ENCODE measurements at regions not wholly inside any gene's neighbourhood (a gene's known extent, or its start where the extent isn't known, plus 50 kb on each side); places are given as distances from the start of the nearest gene placed in this dataset.

DNA sequence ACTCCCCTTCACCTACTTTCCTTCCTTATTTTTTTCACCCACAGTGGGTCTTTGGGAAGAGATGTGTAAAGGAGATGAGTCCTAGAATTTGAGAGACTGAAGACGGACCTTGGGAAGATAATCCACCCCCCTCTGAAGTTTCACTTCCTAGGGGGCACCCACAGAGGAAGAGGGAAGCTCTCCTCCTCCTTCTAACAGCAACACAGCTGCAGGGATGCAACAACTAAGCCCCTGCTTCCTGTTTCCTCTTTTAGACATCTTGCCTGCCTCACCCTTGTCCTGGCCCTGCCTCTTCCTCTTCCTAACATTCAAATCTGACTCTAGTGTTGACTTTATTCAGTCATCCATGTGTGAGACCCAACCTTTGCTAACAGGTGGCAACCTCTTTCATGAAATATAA, 424.6 kb downstream of the BUD13 start:
- Histone ChIP-seq H2BK12ac (ENCODE audit: low read length) (no peak overlapping the region), H3K27me3 (ENCODE audit: insufficient read depth, low read length) (no peaks in the 10 kb centered on the region), H3K23ac (ENCODE audit: low read length) (no peak overlapping the region), H2BK120ac (ENCODE audit: insufficient read depth, low read length, poor library complexity) (no peak overlapping the region), H4K91ac (ENCODE audit: low read depth, low read length) (no peak overlapping the region), H2AK5ac (ENCODE audit: low read length) (no peak overlapping the region), H3K9ac (ENCODE audit: low read length) (no peak overlapping the region), H3K4ac (ENCODE audit: low read depth, low read length) (no peak overlapping the region), H4K12ac (ENCODE audit: low read depth, low read length) (no peak overlapping the region), H3K4me3 (ENCODE audit: low read depth, low read length) (no peak overlapping the region), H2BK5ac (ENCODE audit: low read depth, low read length, poor library complexity) (no peak overlapping the region), H3K36me3 (ENCODE audit: control insufficient read depth in 1 of 2, insufficient read depth in 2 of 2, low read length in 2 of 2) (no peaks in the 10 kb centered on the region), H3K14ac (ENCODE audit: low read length) (no peak overlapping the region), H2AFZ (ENCODE audit: insufficient read depth, low read length, poor library complexity) (no peak overlapping the region), H3K4me2 (ENCODE audit: low read length) (no peak overlapping the region), H4K8ac (ENCODE audit: low read depth, low read length) (no peak overlapping the region), H3K18ac (ENCODE audit: low read length) (no peak overlapping the region), H3K9me3 (ENCODE audit: insufficient read depth, low read depth, low read length) (no peaks in the 10 kb centered on the region), H3K27ac (ENCODE audit: low read depth, low read length) (no peak overlapping the region), H3K4me1 (ENCODE audit: control insufficient read depth in 1 of 2, insufficient read depth in 2 of 2, low read length in 2 of 2) (peaks cover 2% of the 10 kb centered on the region in 2 experiments), H3K79me1 (ENCODE audit: low read length) (no peaks in the 10 kb centered on the region), H3K79me2 (ENCODE audit: control insufficient read depth, insufficient read depth, low read length, poor library complexity) (no peaks in the 10 kb centered on the region)
- no CpG with 5 or more reads among the region's 1 CpG for WGBS (ENCODE audit: extremely low coverage, insufficient coverage, insufficient read length)
- no peak for DNase-seq

DNA sequence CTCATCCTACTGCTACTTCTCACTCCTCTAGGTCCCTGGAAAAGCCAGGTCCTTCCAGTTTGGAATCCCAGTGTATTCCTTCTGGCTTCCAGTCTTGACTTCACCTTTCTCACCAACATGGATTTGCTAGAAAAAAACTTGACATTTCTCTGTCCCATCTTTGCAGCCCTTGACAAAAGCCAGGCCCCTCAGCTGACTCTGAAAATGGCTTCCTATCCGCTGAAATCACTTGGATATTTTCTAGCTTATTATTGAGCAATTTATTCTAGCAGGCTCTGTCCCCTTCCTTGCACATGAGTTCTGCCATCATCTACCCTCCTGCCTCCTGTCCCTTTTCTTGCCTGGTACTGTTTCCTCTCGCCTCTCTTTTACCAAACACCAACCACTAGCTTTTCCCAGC, 427.2 kb downstream of the BUD13 start:
- Histone ChIP-seq H4K8ac (ENCODE audit: low read depth, low read length) (no peak overlapping the region), H3K9me3 (ENCODE audit: insufficient read depth, low read depth, low read length) (no peaks in the 10 kb centered on the region), H2AK5ac (ENCODE audit: low read length) (no peak overlapping the region), H3K4me3 (ENCODE audit: low read depth, low read length) (no peak overlapping the region), H2AFZ (ENCODE audit: insufficient read depth, low read length, poor library complexity) (no peak overlapping the region), H3K23ac (ENCODE audit: low read length) (no peak overlapping the region), H3K79me2 (ENCODE audit: control insufficient read depth, insufficient read depth, low read length, poor library complexity) (no peaks in the 10 kb centered on the region), H2BK5ac (ENCODE audit: low read depth, low read length, poor library complexity) (no peak overlapping the region), H3K9ac (ENCODE audit: low read length) (no peak overlapping the region), H3K27me3 (ENCODE audit: insufficient read depth, low read length) (no peaks in the 10 kb centered on the region), H3K4me1 (ENCODE audit: control insufficient read depth in 1 of 2, insufficient read depth in 2 of 2, low read length in 2 of 2) (peaks cover 2% of the 10 kb centered on the region in 2 experiments), H2BK120ac (ENCODE audit: insufficient read depth, low read length, poor library complexity) (no peak overlapping the region), H4K12ac (ENCODE audit: low read depth, low read length) (no peak overlapping the region), H3K36me3 (ENCODE audit: control insufficient read depth in 1 of 2, insufficient read depth in 2 of 2, low read length in 2 of 2) (no peaks in the 10 kb centered on the region), H3K27ac (ENCODE audit: low read depth, low read length) (no peak overlapping the region), H3K18ac (ENCODE audit: low read length) (no peak overlapping the region), H2BK12ac (ENCODE audit: low read length) (no peak overlapping the region), H3K4me2 (ENCODE audit: low read length) (no peak overlapping the region), H3K79me1 (ENCODE audit: low read length) (no peaks in the 10 kb centered on the region), H3K14ac (ENCODE audit: low read length) (no peak overlapping the region), H4K91ac (ENCODE audit: low read depth, low read length) (no peak overlapping the region), H3K4ac (ENCODE audit: low read depth, low read length) (no peak overlapping the region)
- no CpG with 5 or more reads among the region's 2 CpGs for WGBS (ENCODE audit: extremely low coverage, insufficient coverage, insufficient read length)
- no peak for DNase-seq

- Histone ChIP-seq H3K23ac (ENCODE audit: low read length) (no peak overlapping the region), H3K9ac (ENCODE audit: low read length) (no peak overlapping the region), H2BK5ac (ENCODE audit: low read depth, low read length, poor library complexity) (no peak overlapping the region), H3K14ac (ENCODE audit: low read length) (no peak overlapping the region), H3K4me3 (ENCODE audit: low read depth, low read length) (no peak overlapping the region), H3K18ac (ENCODE audit: low read length) (no peak overlapping the region), H3K79me2 (ENCODE audit: control insufficient read depth, insufficient read depth, low read length, poor library complexity) (no peaks in the 10 kb centered on the region), H2AK5ac (ENCODE audit: low read length) (no peak overlapping the region), H4K12ac (ENCODE audit: low read depth, low read length) (no peak overlapping the region), H3K9me3 (ENCODE audit: insufficient read depth, low read depth, low read length) (no peaks in the 10 kb centered on the region), H3K79me1 (ENCODE audit: low read length) (no peaks in the 10 kb centered on the region), H3K27me3 (ENCODE audit: insufficient read depth, low read length) (no peaks in the 10 kb centered on the region), H2AFZ (ENCODE audit: insufficient read depth, low read length, poor library complexity) (no peak overlapping the region), H2BK120ac (ENCODE audit: insufficient read depth, low read length, poor library complexity) (no peak overlapping the region), H3K36me3 (ENCODE audit: control insufficient read depth in 1 of 2, insufficient read depth in 2 of 2, low read length in 2 of 2) (no peaks in the 10 kb centered on the region), H3K4me2 (ENCODE audit: low read length) (no peak overlapping the region), H4K91ac (ENCODE audit: low read depth, low read length) (no peak overlapping the region), H4K8ac (ENCODE audit: low read depth, low read length) (no peak overlapping the region), H3K27ac (ENCODE audit: low read depth, low read length) (no peak overlapping the region), H3K4ac (ENCODE audit: low read depth, low read length) (no peak overlapping the region), H3K4me1 (ENCODE audit: control insufficient read depth in 1 of 2, insufficient read depth in 2 of 2, low read length in 2 of 2) (peaks cover 2% of the 10 kb centered on the region in 2 experiments), H2BK12ac (ENCODE audit: low read length) (no peak overlapping the region)
- WGBS (ENCODE audit: extremely low coverage, insufficient coverage, insufficient read length), result no CpG with 5 or more reads among the region's 5 CpGs
- DNase-seq, result no peak
These were observed 428.2 kb downstream of the BUD13 start for GRCh38 chr11:116344601-116345000.

GRCh38 chr11:116343270-116343669, 429.5 kb downstream of the BUD13 start:
- WGBS (ENCODE audit: extremely low coverage, insufficient coverage, insufficient read length), result no CpG with 5 or more reads among the region's 3 CpGs
- Histone ChIP-seq H3K14ac (ENCODE audit: low read length) (no peak overlapping the region), H2BK120ac (ENCODE audit: insufficient read depth, low read length, poor library complexity) (no peak overlapping the region), H3K36me3 (ENCODE audit: control insufficient read depth in 1 of 2, insufficient read depth in 2 of 2, low read length in 2 of 2) (no peaks in the 10 kb centered on the region), H3K4me3 (ENCODE audit: low read depth, low read length) (no peak overlapping the region), H3K27ac (ENCODE audit: low read depth, low read length) (no peak overlapping the region), H3K18ac (ENCODE audit: low read length) (no peak overlapping the region), H2BK5ac (ENCODE audit: low read depth, low read length, poor library complexity) (no peak overlapping the region), H4K8ac (ENCODE audit: low read depth, low read length) (no peak overlapping the region), H2AK5ac (ENCODE audit: low read length) (no peak overlapping the region), H3K9ac (ENCODE audit: low read length) (no peak overlapping the region), H4K91ac (ENCODE audit: low read depth, low read length) (no peak overlapping the region), H3K4me1 (ENCODE audit: control insufficient read depth in 1 of 2, insufficient read depth in 2 of 2, low read length in 2 of 2) (peaks cover 2% of the 10 kb centered on the region in 2 experiments), H3K79me1 (ENCODE audit: low read length) (no peaks in the 10 kb centered on the region), H3K9me3 (ENCODE audit: insufficient read depth, low read depth, low read length) (no peaks in the 10 kb centered on the region), H2BK12ac (ENCODE audit: low read length) (no peak overlapping the region), H3K4ac (ENCODE audit: low read depth, low read length) (no peak overlapping the region), H3K27me3 (ENCODE audit: insufficient read depth, low read length) (no peaks in the 10 kb centered on the region), H3K4me2 (ENCODE audit: low read length) (no peak overlapping the region), H2AFZ (ENCODE audit: insufficient read depth, low read length, poor library complexity) (no peak overlapping the region), H4K12ac (ENCODE audit: low read depth, low read length) (no peak overlapping the region), H3K79me2 (ENCODE audit: control insufficient read depth, insufficient read depth, low read length, poor library complexity) (no peaks in the 10 kb centered on the region), H3K23ac (ENCODE audit: low read length) (no peak overlapping the region)
- no peak for DNase-seq

Measured in trophoblast cell (in vitro differentiated cells and primary cell).